Mammary epithelial cell (primary cell): ENCODE measurements at regions not wholly inside any gene's neighbourhood (a gene's known extent, or its start where the extent isn't known, plus 50 kb on each side); places are given as distances from the start of the nearest gene placed in this dataset.

Experiments
- EZH2 ChIP-seq: IDR thresholded peaks from 2 replicates; pipeline ENCODE4 v1.6.1; 2012; ENCODE audit warnings: low read length, inconsistent platforms, borderline replicate concordance
- TF ChIP-seq, protein P1 (sequence below), 2 donors: IDR thresholded peaks in 1 of 2; conservative IDR thresholded peaks in 1 of 2; 2 replicates each; pipeline ENCODE4 v1.5.1; 2011 to 2012; ENCODE audit warnings: inconsistent platforms in 2 of 2, low read length in 2 of 2, mild to moderate bottlenecking in 2 of 2, control low read depth in 1 of 2, low read depth in 1 of 2; ENCODE audit not compliant: insufficient read depth in 1 of 2; ENCODE audit errors: extremely low read depth in 1 of 2

DNA sequence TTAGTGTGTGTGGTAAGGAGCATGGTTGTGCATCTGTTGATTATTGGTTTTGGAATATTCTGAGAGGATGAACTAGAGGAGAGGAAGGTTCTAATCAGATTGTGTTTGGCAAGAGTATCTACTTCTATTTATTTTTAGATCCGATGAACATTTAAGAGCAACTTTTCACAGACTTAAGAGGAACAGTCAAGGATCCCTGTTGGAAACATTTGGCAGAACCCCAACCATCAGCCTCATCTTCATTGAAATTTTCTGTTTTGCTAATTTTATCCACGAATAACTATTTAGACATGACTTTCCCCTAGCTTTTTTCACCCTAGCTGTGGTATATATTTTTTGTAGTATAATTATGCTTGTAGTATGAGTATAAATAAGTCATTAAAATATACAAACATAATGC is 868.5 kb downstream of the MAT2B start:
- TF ChIP-seq, protein P1, sequence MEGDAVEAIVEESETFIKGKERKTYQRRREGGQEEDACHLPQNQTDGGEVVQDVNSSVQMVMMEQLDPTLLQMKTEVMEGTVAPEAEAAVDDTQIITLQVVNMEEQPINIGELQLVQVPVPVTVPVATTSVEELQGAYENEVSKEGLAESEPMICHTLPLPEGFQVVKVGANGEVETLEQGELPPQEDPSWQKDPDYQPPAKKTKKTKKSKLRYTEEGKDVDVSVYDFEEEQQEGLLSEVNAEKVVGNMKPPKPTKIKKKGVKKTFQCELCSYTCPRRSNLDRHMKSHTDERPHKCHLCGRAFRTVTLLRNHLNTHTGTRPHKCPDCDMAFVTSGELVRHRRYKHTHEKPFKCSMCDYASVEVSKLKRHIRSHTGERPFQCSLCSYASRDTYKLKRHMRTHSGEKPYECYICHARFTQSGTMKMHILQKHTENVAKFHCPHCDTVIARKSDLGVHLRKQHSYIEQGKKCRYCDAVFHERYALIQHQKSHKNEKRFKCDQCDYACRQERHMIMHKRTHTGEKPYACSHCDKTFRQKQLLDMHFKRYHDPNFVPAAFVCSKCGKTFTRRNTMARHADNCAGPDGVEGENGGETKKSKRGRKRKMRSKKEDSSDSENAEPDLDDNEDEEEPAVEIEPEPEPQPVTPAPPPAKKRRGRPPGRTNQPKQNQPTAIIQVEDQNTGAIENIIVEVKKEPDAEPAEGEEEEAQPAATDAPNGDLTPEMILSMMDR (conservative IDR thresholded peaks at IDR 0.05 in 1 of 2, IDR thresholded peaks at IDR 0.05 in 1 of 2; ENCODE audit: extremely low read depth in 1 of 2, insufficient read depth in 1 of 2, low read depth in 1 of 2, low read length in 2 of 2) = no peak
- TF ChIP-seq EZH2 = no peak
